Activated CD4-positive, alpha-beta T cell treated with anti-CD3 and anti-CD28 coated beads, Interleukin-2, amount 10 ng/mL, durations not matched to agents 7 days and 5 days (primary cell): ENCODE measurements at regions not wholly inside any gene's neighbourhood (a gene's known extent, or its start where the extent isn't known, plus 50 kb on each side); places are given as distances from the start of the nearest gene placed in this dataset.

Experiments used
- CTCF ChIA-PET: fragments of 350-600 bp; sonication (Branson Sonifier 250); formaldehyde crosslinking; loops from one replicate; lab custom pipeline; 2021; ENCODE audit warnings: antibody characterized with exemption; lab: Charles Lee
- POLR2A ChIA-PET: fragments of 350-600 bp; sonication (Branson Sonifier 250); formaldehyde crosslinking; loops from one replicate; lab custom pipeline; 2021; ENCODE audit warnings: antibody characterized with exemption; lab: Charles Lee
- DNase-seq: peaks from one replicate; pipeline ENCODE4 v3.0.0-alpha.2; 2020
- H3K27ac Mint-ChIP-seq: one replicate; pipeline ENCODE4 v1.8.0; 2021; ENCODE audit warnings: mild to moderate bottlenecking, moderate library complexity, mixed read lengths
- H3K27me3 Mint-ChIP-seq: one replicate; pipeline ENCODE4 v1.8.0; 2021; ENCODE audit warnings: mixed read lengths
- H3K36me3 Mint-ChIP-seq: one replicate; pipeline ENCODE4 v1.8.0; 2021; ENCODE audit warnings: low read depth, mixed read lengths
- H3K4me1 Mint-ChIP-seq: one replicate; pipeline ENCODE4 v1.8.0; 2021; ENCODE audit warnings: mixed read lengths
- H3K4me3 Mint-ChIP-seq: one replicate; pipeline ENCODE4 v1.8.0; 2021; ENCODE audit warnings: mild to moderate bottlenecking, moderate library complexity, mixed read lengths
- H3K9me3 Mint-ChIP-seq: one replicate; pipeline ENCODE4 v1.8.0; 2021; ENCODE audit warnings: mixed read lengths

- no peak for DNase-seq
- no peak overlapping the region for H3K27ac Mint-ChIP-seq
- H3K27me3 Mint-ChIP-seq = no peaks in the 10 kb centered on the region
- ChIA-PET CTCF (no interaction called here), POLR2A (no interaction called here)
- H3K36me3 Mint-ChIP-seq = no peaks in the 10 kb centered on the region
- H3K9me3 Mint-ChIP-seq = no peaks in the 10 kb centered on the region
- no peak overlapping the region for H3K4me3 Mint-ChIP-seq
- H3K4me1 Mint-ChIP-seq = no peaks in the 10 kb centered on the region
Measured at GRCh38 chr4:125732632-125733031, 417.9 kb downstream of the FAT4 start.

GRCh38 chr4:125734504-125734903, 419.7 kb downstream of the FAT4 start:
- ChIA-PET CTCF (no interaction called here), POLR2A (no interaction called here)
- H3K27me3 Mint-ChIP-seq = no peaks in the 10 kb centered on the region
- no peaks in the 10 kb centered on the region for H3K36me3 Mint-ChIP-seq
- H3K4me1 Mint-ChIP-seq = no peaks in the 10 kb centered on the region
- H3K9me3 Mint-ChIP-seq = no peaks in the 10 kb centered on the region
- DNase-seq = no peak
- no peak overlapping the region for H3K4me3 Mint-ChIP-seq
- no peak overlapping the region for H3K27ac Mint-ChIP-seq

GRCh38 chr4:125735102-125735501, 420.3 kb downstream of the FAT4 start:
- Mint-ChIP-seq H3K9me3 (no peaks in the 10 kb centered on the region), H3K4me3 (no peak overlapping the region), H3K27ac (no peak overlapping the region), H3K4me1 (no peaks in the 10 kb centered on the region), H3K36me3 (no peaks in the 10 kb centered on the region), H3K27me3 (no peaks in the 10 kb centered on the region)
- POLR2A ChIA-PET = no interaction called here
- CTCF ChIA-PET = no interaction called here
- no peak for DNase-seq

- CTCF ChIA-PET = no interaction called here
- no peaks in the 10 kb centered on the region for H3K9me3 Mint-ChIP-seq
- DNase-seq = no peak
- no peak overlapping the region for H3K27ac Mint-ChIP-seq
- H3K4me1 Mint-ChIP-seq = no peaks in the 10 kb centered on the region
- no peaks in the 10 kb centered on the region for H3K27me3 Mint-ChIP-seq
- H3K36me3 Mint-ChIP-seq = no peaks in the 10 kb centered on the region
- POLR2A ChIA-PET = no interaction called here
- no peak overlapping the region for H3K4me3 Mint-ChIP-seq
Measured at GRCh38 chr4:125736057-125736456, 421.3 kb downstream of the FAT4 start.

GRCh38 chr4:125739760-125740159, 425.0 kb downstream of the FAT4 start:
- no peak for DNase-seq
- H3K4me1 Mint-ChIP-seq = no peaks in the 10 kb centered on the region
- ChIA-PET POLR2A (no interaction called here), CTCF (no interaction called here)
- H3K27ac Mint-ChIP-seq = no peak overlapping the region
- H3K27me3 Mint-ChIP-seq = no peaks in the 10 kb centered on the region
- no peak overlapping the region for H3K4me3 Mint-ChIP-seq
- no peaks in the 10 kb centered on the region for H3K36me3 Mint-ChIP-seq
- peaks cover 2% of the 10 kb centered on the region for H3K9me3 Mint-ChIP-seq

DNA sequence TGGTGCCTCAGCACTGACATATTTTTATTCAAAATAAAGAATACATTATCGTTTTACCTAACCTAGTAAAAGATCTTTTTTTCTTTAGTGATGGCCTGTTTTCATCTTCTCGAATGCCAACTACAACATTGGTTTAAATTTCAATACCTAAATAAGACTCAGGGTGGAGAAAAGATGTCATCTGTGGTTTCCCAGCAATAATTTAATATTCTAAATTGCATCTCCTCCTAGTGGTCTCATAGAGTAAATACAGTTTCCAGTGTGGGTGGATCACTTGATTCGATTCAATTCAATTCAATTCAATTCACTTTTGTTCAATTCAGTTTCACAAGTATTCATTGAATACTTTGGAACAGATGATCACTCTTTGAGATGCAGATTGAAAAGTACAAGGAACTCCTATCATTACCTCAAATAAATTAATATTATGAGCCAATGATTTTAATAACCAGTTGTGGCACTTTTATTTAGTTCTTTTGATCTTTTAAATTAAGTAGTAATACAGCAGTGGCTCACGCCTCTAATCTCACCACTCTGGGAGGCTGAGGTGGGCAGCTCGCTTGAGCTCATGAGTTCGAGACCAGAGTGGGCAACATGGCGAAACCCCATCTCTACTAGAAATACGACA, 427.2 kb downstream of the FAT4 start:
- Mint-ChIP-seq H3K4me3 (no peak overlapping the region), H3K36me3 (no peaks in the 10 kb centered on the region), H3K4me1 (no peaks in the 10 kb centered on the region), H3K27ac (no peak overlapping the region), H3K27me3 (no peaks in the 10 kb centered on the region), H3K9me3 (peaks cover 2% of the 10 kb centered on the region)
- ChIA-PET CTCF (no interaction called here), POLR2A (no interaction called here)
- no peak for DNase-seq

DNA sequence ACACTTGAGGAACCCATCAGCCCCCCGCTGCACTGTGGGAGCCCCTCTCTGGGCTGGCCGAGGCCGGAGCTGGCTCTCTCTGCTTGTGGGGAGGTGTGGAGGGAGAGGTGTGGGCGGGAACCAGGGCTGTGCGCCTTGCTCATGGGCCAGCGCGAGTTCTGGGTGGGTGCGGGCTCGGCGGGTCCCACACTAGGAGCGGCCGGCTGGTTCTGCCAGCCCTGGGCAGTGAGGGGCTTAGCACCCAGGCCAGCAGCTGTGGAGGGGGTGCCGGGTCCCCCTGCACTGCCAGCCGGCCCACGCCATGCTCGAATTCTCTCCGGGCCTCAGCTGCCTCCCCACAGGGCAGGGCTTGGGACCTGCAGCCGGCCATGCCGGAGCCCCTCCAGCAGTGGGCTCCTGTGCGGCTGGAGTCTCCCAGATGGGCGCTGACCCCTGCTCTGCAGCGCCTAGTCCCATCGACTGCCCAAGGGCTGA, 430.2 kb downstream of the FAT4 start:
- CTCF ChIA-PET = no interaction called here
- Mint-ChIP-seq H3K36me3 (no peaks in the 10 kb centered on the region), H3K4me3 (no peak overlapping the region), H3K27me3 (no peaks in the 10 kb centered on the region), H3K4me1 (no peaks in the 10 kb centered on the region), H3K9me3 (peaks cover 8% of the 10 kb centered on the region), H3K27ac (no peak overlapping the region)
- DNase-seq = no peak
- POLR2A ChIA-PET = no interaction called here

GRCh38 chr4:125749354-125749753, 434.6 kb downstream of the FAT4 start:
- H3K4me1 Mint-ChIP-seq = no peaks in the 10 kb centered on the region
- CTCF ChIA-PET = no interaction called here
- H3K27me3 Mint-ChIP-seq = no peaks in the 10 kb centered on the region
- H3K36me3 Mint-ChIP-seq = no peaks in the 10 kb centered on the region
- DNase-seq = no peak
- H3K27ac Mint-ChIP-seq = peak overlapping the region; percentile 54
- H3K9me3 Mint-ChIP-seq = peaks cover 6% of the 10 kb centered on the region
- no peak overlapping the region for H3K4me3 Mint-ChIP-seq
- POLR2A ChIA-PET = no interaction called here

DNA sequence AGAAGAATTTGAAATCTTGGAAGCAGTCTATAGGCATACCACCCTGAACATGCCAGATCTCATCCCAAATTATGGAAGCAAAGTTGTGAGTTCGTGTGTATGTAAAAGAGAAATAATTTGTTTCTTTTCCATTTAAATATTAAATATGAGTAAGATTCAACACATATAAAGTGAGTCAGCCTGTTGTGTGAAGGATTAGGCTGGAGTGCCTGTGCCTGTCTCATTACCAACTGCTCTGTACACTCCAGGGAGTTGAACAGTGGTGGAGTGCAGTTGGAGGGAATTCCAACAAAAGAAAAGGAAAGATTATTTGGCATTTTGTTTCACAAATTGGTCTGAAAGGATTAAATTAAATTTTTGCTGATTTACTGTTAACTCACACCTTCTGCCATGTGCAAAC, 435.6 kb downstream of the FAT4 start:
- no peak overlapping the region for H3K4me3 Mint-ChIP-seq
- CTCF ChIA-PET = no interaction called here
- DNase-seq = no peak
- no peaks in the 10 kb centered on the region for H3K27me3 Mint-ChIP-seq
- POLR2A ChIA-PET = no interaction called here
- H3K27ac Mint-ChIP-seq = no peak overlapping the region
- H3K9me3 Mint-ChIP-seq = peaks cover 6% of the 10 kb centered on the region
- no peaks in the 10 kb centered on the region for H3K4me1 Mint-ChIP-seq
- no peaks in the 10 kb centered on the region for H3K36me3 Mint-ChIP-seq

DNA sequence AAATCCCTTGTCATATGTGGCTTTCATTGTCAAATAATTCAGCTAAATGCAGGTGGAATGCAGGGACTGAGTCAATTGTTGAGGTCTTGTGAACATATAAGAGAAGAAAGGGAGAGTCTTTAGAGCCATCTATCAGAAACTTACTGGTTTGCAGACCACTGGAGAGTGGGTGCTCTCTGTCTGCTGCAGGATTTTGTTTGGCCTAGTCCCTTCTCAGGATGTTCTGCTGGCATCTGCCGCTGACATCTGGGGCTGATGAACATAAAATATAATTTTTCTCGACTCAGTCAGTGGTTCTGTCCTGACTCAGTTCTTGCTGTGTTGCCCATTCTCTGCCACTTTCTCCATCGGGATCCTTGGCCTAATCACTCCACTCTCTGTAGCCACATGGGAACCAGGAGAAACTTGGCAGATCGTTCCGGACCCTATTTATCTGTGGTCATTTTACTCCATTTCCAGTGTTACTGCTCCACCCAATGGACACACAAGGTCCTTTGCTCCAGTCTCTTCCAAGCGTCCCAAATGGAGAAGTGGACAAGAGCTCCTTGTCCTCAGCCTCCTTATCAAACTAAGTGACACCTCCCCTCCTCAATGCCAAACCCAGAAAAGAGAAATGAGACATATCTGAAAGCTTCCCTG, 436.2 kb downstream of the FAT4 start:
- DNase-seq = no peak
- ChIA-PET POLR2A (no interaction called here), CTCF (no interaction called here)
- Mint-ChIP-seq H3K4me3 (no peak overlapping the region), H3K27ac (no peak overlapping the region), H3K27me3 (no peaks in the 10 kb centered on the region), H3K9me3 (peaks cover 6% of the 10 kb centered on the region), H3K4me1 (no peaks in the 10 kb centered on the region), H3K36me3 (no peaks in the 10 kb centered on the region)

- ChIA-PET CTCF (no interaction called here), POLR2A (no interaction called here)
- H3K4me1 Mint-ChIP-seq = no peaks in the 10 kb centered on the region
- no peaks in the 10 kb centered on the region for H3K9me3 Mint-ChIP-seq
- H3K4me3 Mint-ChIP-seq = no peak overlapping the region
- H3K36me3 Mint-ChIP-seq = no peaks in the 10 kb centered on the region
- H3K27me3 Mint-ChIP-seq = no peaks in the 10 kb centered on the region
- DNase-seq = no peak
- no peak overlapping the region for H3K27ac Mint-ChIP-seq
Measured at GRCh38 chr4:125758438-125758837, 443.7 kb downstream of the FAT4 start.

DNA sequence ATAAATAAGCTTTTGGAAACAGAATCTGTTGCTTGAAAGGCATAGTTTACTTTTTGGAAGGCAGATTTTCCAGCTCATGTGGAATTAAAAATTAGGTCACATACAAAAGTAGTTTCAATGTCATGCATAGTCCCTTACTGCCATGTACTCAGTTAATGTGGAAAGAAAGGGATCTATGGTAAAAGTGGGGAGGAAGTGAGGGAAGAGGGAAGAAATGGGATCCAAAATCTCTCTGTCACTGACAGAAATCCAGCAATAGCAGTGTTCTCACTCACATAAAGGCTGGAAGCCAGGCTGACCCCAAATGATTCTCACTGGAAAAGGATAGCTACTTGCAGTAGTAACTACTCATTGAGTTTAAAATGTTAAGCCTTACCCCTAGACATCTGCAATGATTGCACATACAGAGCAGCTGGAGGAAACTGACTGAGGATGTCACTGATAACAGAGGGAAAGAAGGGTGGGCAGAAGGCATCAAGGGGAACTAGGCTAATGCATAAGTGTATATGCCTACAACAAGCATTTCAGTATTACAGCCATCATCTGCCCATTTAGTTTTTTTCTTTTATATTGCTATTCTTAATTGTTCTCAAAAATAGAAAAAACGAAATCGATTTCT, 445.6 kb downstream of the FAT4 start:
- H3K9me3 Mint-ChIP-seq = no peaks in the 10 kb centered on the region
- no peaks in the 10 kb centered on the region for H3K4me1 Mint-ChIP-seq
- H3K27me3 Mint-ChIP-seq = no peaks in the 10 kb centered on the region
- no peak overlapping the region for H3K4me3 Mint-ChIP-seq
- CTCF ChIA-PET = no interaction called here
- no peak overlapping the region for H3K27ac Mint-ChIP-seq
- no peaks in the 10 kb centered on the region for H3K36me3 Mint-ChIP-seq
- POLR2A ChIA-PET = no interaction called here
- DNase-seq = no peak

GRCh38 chr4:125760956-125761355, 446.2 kb downstream of the FAT4 start:
- DNase-seq = no peak
- Mint-ChIP-seq H3K27ac (no peak overlapping the region), H3K4me1 (no peaks in the 10 kb centered on the region), H3K27me3 (no peaks in the 10 kb centered on the region), H3K4me3 (no peak overlapping the region), H3K36me3 (no peaks in the 10 kb centered on the region), H3K9me3 (no peaks in the 10 kb centered on the region)
- ChIA-PET CTCF (no interaction called here), POLR2A (no interaction called here)
